ENCODE measurements at regions not wholly inside any gene's neighbourhood (a gene's known extent, or its start where the extent isn't known, plus 50 kb on each side); places are given as distances from the start of the nearest gene placed in this dataset.
"Not testable (repeated sequence)": the region's sequence is repeated elsewhere in the genome, so short reads cannot be mapped to it uniquely, and the experiment has no call there.

DNA sequence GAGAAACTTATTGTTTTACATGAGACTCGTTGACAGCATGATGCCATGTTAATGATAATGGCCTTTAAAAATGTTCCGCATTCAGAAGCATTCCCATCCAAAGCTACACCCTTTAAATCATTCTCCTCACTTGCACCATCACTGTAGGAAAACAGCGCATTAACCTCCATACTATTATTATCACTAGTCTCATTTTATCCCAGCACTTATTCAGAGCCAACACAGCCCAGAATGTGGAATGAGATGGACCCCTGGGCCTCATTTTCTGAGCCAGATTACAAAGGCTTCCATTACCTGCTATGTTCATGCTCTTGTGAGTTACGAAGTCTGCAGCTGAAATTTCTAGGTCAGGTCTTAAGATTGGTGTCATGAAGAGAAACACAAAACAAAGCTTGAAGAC, 159.4 kb downstream of the HS3ST3A1 start:
- DNase-seq = no peak

GRCh38 chr17:13441873-13442272, 159.9 kb downstream of the HS3ST3A1 start:
- DNase-seq = no peak

- DNase-seq = no peak
Measured at GRCh38 chr17:13437966-13438779, 163.6 kb downstream of the HS3ST3A1 start.

DNA sequence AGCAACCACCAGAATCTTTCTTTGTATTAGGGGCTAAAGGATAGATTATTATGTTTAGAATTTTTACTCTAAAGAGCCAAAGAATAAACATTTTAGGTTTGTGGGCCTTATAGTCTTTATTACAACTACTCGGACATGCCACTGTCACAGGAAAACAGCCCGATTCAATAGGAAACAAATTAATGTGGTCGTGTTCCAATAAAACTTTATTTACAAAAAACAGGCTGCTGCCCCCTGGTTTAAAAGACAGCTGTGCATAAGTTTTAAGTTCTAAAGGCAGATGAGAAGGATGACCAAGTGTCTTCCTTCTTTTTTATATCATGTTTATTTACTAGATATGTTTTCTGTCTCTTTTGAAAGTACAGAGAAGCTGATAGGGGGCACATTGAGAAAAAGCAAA, 166.5 kb downstream of the HS3ST3A1 start:
- no peak for DNase-seq

DNA sequence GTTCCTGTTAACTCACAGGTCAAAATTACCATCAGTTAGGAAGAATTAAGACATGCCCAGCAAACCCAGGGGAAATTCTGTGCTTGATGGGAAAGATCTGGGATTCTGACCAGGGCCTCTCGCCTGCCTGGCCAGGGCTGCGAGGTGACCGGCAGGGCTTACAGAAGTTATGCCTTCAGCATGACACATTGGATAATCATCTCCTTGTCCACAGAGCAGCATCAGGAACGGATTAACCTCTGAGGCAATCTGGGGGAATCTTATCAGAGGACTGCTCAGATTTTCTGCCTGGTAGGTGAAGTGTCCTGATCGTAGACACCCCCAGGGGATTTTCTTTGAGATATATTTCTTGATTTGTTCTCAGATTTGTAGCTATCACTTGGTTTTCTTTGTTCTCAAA, 172.5 kb downstream of the HS3ST3A1 start:
- DNase-seq = no peak

- no peak for DNase-seq
Measured at GRCh38 chr17:13428611-13429042, 173.1 kb downstream of the HS3ST3A1 start.

DNA sequence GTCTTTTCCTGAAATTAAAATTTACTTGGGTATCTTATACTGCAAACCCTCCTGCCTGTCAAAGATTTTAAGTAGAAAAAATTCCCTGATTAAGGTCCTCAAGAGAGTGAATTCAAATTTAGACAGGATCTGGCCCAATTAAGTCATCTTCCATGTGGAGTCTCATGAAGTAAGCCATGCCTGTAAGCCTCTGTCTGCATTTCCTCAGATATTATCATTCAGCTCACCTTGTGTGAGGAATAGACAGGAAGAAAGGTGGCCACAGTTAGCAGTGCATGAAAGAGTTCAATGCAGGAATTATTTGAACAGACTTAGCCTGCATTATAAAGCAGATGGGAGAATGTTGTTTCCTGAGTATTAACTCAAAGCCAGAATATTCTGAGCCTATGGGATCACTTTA, 174.7 kb downstream of the HS3ST3A1 start:
- DNase-seq = no peak

GRCh38 chr17:13425390-13425789, 176.3 kb downstream of the HS3ST3A1 start:
- DNase-seq = no peak

DNA sequence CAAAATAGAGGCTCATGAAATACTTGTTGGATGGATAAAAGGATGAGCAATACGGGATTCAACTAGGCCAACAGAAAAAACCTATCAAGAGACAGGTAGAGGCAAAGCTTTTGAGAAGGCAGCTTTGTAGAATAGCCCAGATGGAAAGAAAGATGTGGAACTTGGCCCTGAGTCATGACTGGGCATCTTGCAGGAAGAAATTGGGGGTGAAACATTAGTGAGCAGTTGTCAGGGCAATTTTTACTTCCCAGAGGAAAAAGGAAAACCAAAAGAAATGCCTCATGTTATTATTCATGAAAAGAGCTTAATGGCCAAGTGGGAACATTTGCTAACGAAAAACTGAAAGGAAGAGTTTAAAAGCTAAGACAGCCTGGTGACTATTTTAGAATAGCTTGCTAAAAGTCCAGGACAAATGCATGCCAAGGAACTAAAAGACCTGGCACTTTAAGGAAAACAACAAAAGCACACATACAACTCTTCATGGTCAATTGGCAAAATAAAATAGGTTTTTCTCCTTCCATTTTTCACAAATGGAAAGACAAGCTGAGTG, 180.1 kb downstream of the HS3ST3A1 start:
- no peak for DNase-seq

DNA sequence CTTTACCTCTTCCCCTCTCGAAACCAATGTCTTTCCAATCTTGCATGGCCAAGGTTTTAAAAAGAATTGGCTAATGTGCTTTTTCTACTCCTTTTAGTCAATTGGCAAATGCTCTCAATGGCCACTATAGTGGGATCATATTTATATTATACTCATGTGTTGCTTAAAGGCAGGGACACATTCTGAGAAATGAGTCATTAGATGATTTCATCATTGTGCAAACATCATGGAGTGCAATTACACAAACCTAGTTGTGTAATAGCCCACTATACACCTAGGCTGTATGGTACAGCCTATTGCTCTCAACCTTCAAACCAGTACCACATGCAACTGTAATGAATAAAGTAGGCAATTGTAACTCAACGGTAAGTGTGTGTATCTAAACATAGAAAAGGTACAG, 180.9 kb downstream of the HS3ST3A1 start:
- peak; percentile 79 for DNase-seq

- no peak for DNase-seq
Measured at GRCh38 chr17:13420418-13420826, 181.3 kb downstream of the HS3ST3A1 start.

DNA sequence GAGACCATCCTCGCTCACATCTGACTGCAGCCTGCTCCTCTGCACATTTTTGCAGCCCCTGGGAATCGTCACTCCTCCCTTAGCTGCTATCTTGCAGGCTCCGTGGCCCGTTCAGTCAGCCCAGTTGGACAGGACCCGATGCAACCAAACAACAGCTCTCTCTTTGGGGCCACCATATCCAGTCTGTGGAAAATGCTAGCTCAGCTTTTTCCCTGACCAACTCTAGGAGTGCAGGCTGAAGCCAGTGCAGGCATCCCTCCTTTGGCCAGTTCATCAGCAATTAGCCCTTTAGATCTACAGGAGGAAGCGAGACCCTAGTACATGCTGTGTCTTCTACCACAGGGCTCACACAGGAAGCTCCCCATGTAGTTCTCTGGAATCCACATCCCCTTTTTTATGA, 182.1 kb downstream of the HS3ST3A1 start:
- no peak for DNase-seq

GRCh38 chr17:13418891-13419290, 182.8 kb downstream of the HS3ST3A1 start:
- no peak for DNase-seq

- DNase-seq = no peak
Measured at GRCh38 chr17:13417381-13417950, 184.3 kb downstream of the HS3ST3A1 start.

- no peak for DNase-seq
Measured at GRCh38 chr17:13416748-13417363, 184.9 kb downstream of the HS3ST3A1 start.

DNA sequence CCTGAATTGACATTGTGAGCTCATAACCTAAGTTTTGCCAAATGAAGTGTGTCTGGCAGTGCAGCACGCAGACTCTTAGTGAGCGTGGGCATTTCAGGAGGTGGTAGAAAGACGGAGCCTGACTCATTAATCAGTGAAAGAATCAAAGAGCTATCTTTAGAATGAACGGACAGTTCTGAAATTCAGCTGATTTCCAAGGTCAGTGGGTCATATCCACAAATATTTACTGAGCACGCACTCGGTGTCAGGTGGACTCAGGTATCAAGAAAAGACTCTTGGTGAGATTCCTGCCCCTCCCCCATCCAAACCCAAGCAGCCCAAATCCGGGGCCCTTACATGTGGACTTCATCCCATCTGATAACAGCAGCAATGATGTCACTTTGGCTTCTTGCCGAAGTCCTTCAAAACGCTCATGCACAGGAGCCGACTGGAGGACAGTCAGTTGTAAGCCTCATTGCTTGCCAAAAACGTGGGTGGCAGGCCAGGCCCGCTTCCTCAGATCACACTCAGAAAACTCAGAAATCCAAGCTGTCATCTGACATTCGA, 185.8 kb downstream of the HS3ST3A1 start:
- DNase-seq = peak; percentile 87

DNA sequence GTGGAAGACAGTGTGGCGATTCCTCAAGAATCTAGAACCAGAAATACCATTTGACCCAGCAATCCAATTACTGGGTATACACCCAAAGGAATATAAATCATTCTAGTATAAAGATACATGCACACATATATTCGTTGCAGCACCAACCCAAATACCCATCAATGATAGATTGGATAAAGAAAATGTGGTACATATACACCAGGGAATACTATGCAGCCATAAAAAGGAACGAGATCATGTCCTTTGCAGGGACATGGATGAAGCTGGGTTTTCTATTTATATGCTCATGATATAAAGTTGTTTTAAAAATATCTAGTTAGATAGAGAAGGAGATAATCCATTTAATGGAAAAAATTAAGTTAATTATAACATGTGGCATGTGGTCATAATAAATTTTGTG, 186.5 kb downstream of the HS3ST3A1 start:
- DNase-seq = not testable (repeated sequence)

GRCh38 chr17:13413001-13413400, 188.7 kb downstream of the HS3ST3A1 start:
- no peak for DNase-seq

- peak; percentile 24 for DNase-seq
Measured at GRCh38 chr17:13410874-13411273, 190.9 kb downstream of the HS3ST3A1 start.

DNA sequence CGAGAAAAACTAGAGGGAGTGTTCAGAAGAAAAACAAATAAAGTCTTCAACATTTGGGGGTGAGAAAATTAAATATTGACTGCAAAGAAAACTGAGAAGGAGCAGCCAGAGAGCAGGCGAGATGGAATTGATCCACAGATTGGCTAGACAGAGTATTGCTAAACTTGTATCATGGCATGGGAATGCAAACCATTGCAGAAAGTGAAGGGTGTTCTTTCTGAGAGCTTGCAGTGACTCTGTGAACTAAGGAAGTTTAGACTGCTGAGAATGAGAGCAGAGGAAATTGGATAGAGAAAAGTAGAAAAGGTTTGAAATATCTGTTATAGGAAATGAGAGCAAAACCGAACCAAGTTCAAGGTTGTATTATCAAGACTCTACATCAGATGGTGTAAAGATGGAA, 191.5 kb downstream of the HS3ST3A1 start:
- DNase-seq = no peak

- DNase-seq = no peak
Measured at GRCh38 chr17:13409455-13409854, 192.3 kb downstream of the HS3ST3A1 start.

DNA sequence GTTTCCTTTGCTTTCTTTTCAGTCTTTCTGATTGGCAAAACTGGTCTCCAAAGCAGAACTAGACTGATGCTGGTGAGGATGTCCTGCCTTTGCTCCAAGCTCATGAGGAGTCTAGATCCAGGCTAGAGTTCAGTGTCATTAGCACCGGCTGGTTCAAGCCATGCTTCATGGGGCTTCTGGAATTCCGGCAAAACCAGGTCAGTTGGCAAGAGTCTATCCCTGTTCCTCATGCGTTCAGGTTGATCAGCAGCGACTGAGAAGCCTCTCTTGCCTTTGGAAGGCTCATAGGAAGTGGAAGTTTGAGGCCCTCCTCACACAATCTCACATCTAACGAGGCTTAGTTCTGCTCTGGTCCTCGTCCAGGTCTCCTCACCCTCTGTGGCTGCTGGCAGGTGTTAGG, 194.3 kb downstream of the HS3ST3A1 start:
- no peak for DNase-seq

GRCh38 chr17:13405807-13406206, 195.9 kb downstream of the HS3ST3A1 start:
- DNase-seq = no peak

DNA sequence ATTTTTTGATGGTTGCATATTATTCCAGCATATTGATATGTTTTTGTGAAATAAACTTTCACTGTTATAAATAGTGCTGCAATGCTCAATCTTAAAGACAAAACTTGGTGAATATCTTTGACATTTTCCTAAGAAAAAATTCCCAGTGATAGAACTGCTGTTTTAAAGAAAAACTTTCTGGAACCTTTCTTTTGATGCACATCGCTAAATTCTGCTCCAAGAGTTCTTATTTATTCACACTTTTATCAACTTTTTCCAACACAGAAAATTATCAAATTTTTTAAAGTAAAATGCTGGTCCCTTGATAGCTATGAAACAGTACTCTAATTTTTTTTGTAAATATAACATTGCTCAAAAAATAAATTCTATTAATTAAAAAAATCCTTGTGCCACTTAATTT, 196.6 kb downstream of the HS3ST3A1 start:
- DNase-seq = no peak

Data from NCI-H2029 (cell line).